Activated naive CD4-positive, alpha-beta T cell treated with anti-CD3 and anti-CD28 coated beads, Interleukin-2, amount 50 U/mL, for 24 hours (primary cell): ENCODE measurements at regions not wholly inside any gene's neighbourhood (a gene's known extent, or its start where the extent isn't known, plus 50 kb on each side); places are given as distances from the start of the nearest gene placed in this dataset.
"Not testable (repeated sequence)": the region's sequence is repeated elsewhere in the genome, so short reads cannot be mapped to it uniquely, and the experiment has no call there.

Experiments
- H3K27ac Mint-ChIP-seq: one replicate; pipeline ENCODE4 v1.8.0; 2021; ENCODE audit warnings: mild to moderate bottlenecking, mixed read lengths
- H3K27me3 Mint-ChIP-seq: one replicate; pipeline ENCODE4 v1.8.0; 2021; ENCODE audit warnings: mixed read lengths
- H3K36me3 Mint-ChIP-seq: one replicate; pipeline ENCODE4 v1.8.0; 2021; ENCODE audit warnings: mixed read lengths
- H3K4me1 Mint-ChIP-seq: one replicate; pipeline ENCODE4 v1.8.0; 2021; ENCODE audit warnings: mixed read lengths
- H3K4me3 Mint-ChIP-seq: one replicate; pipeline ENCODE4 v1.8.0; 2021; ENCODE audit warnings: mild to moderate bottlenecking, mixed read lengths
- H3K9me3 Mint-ChIP-seq: one replicate; pipeline ENCODE4 v1.8.0; 2021; ENCODE audit warnings: mixed read lengths

DNA sequence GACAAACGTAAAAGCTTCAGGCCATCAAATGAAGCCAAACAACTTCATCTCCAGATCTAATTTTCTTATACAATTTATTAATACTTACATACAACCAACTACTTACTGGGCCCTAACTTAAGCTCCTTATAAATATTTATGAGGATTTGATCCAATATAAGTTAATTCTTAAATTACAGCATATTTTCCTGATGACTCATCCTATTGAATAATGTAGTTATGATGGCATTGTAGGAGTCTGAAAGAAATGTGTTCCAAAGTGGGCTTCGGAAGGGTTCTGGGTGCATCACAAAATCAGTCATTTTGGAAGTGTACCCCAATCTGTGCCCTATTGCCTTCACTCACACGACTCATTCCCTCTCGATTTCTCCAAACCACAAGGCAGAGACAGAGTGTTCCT lies 455.1 kb upstream of the CTSO start:
- H3K27ac Mint-ChIP-seq = no peak overlapping the region
- peaks cover 9% of the 10 kb centered on the region for H3K9me3 Mint-ChIP-seq
- no peaks in the 10 kb centered on the region for H3K36me3 Mint-ChIP-seq
- no peak overlapping the region for H3K4me3 Mint-ChIP-seq
- H3K4me1 Mint-ChIP-seq = no peaks in the 10 kb centered on the region
- H3K27me3 Mint-ChIP-seq = no peaks in the 10 kb centered on the region

DNA sequence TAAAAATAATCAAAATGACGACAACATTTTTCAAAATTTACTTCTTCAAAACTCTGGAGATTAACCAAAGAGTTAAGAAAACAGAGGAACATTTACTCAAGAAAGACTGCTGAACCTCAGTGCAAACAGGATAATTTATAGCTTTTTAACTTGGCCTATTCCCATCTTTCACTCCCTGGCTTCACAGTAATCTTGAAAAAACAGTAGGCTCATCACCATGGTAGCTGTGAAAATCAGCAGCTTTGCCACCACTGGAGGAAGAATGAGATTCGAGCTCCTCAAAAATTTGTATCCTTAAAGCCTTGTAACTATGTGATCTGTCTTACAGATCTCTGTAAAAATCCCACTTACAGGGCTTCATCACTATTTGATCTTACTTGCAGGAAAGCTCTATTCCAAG lies 447.7 kb upstream of the CTSO start:
- Mint-ChIP-seq H3K27me3 (no peaks in the 10 kb centered on the region), H3K27ac (no peak overlapping the region), H3K4me3 (no peak overlapping the region), H3K9me3 (peaks cover 21% of the 10 kb centered on the region), H3K36me3 (no peaks in the 10 kb centered on the region), H3K4me1 (no peaks in the 10 kb centered on the region)

DNA sequence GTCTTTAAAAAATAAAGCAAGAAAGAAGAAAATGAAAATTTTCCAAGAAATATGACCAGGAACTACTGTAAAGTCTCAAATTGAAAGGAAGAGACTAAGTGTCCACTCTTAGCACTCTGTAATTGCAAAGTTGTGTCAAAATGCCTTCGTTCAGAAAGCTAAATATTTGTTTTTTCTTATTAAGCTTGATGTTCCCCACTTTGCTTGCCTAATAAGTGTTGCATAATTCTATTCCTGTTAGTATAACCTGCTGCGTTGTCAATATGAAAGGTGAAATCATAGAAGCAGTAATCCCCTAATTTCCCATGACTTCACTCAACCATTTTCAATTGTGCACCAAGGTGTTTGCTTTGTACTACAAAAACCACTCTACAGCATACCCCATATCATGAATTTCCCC lies 442.9 kb upstream of the CTSO start:
- Mint-ChIP-seq H3K27me3 (no peaks in the 10 kb centered on the region), H3K27ac (no peak overlapping the region), H3K36me3 (no peaks in the 10 kb centered on the region), H3K4me1 (no peaks in the 10 kb centered on the region), H3K4me3 (no peak overlapping the region), H3K9me3 (no peaks in the 10 kb centered on the region)

DNA sequence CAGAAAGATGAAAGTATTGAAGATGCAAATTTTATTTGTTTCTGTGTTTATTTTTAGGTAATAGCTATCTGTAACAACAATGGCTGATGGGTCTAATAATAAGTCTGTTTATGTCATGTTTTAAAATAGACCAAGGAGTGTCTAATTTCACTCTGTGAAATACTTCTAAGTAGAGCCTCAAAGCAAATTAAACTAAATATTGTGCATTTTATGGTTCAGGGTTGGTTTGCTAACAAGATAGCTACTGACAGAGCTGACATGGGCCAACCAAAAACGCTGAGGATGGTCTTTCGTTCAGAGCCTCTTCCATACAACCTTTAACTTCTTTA lies 437.6 kb upstream of the CTSO start:
- no peaks in the 10 kb centered on the region for H3K27me3 Mint-ChIP-seq
- H3K27ac Mint-ChIP-seq = no peak overlapping the region
- no peaks in the 10 kb centered on the region for H3K9me3 Mint-ChIP-seq
- H3K4me1 Mint-ChIP-seq = no peaks in the 10 kb centered on the region
- H3K36me3 Mint-ChIP-seq = no peaks in the 10 kb centered on the region
- H3K4me3 Mint-ChIP-seq = no peak overlapping the region

DNA sequence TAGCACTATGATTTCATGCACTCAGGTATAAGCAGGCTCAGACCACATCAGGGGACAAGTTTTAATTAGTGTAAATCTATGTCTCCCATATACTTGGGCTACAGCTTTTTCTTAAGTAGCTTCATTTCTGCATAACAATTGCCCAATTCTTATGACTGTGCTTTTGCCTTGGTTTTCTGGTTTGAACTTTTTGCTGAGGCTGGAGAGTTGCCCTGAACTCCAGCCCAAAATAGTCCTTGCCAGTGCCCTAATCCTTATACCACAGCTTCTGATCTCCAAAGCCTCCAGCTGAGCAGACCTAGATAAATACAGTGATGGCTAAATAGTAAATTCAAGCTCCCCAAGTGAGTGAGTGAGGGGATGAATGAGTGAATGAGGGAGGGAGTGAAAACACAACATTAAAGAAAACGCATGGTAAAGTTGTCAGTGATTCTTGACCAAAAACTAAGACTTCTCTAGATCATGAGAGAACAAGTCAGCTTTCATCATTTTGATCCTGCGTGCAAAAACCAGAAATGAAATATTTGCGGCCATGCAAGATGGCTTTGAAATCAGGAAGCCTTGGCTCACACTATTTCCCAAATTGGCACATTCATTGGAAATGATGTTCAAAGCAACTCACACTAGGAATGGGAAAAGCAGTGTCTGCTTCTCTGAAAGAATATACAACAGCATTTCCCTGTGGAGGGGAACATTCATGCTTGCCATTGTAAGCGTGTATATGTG lies 437.1 kb upstream of the CTSO start:
- Mint-ChIP-seq H3K9me3 (no peaks in the 10 kb centered on the region), H3K27ac (no peak overlapping the region), H3K4me1 (no peaks in the 10 kb centered on the region), H3K27me3 (peaks cover 1% of the 10 kb centered on the region), H3K36me3 (no peaks in the 10 kb centered on the region), H3K4me3 (no peak overlapping the region)

DNA sequence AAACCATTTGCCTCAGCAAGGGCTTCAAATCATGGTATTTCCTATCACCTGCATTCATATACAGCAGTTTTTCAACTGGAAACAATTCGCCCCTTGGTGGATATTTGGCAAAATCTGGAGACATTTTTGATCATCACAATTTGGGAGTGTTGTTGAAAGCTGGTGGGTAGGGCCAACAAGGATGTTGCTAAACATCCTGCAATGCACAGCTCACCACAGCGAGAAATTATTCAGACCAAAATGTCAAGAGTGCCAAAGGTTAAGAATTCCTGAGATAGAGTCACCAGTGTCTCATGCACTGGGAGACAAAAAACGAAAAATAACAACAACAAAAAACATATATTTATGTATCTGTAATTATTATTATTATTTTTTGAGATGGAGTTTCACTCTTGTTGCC lies 435.2 kb upstream of the CTSO start:
- Mint-ChIP-seq H3K4me3 (no peak overlapping the region), H3K4me1 (no peaks in the 10 kb centered on the region), H3K9me3 (no peaks in the 10 kb centered on the region), H3K27me3 (peaks cover 1% of the 10 kb centered on the region), H3K36me3 (no peaks in the 10 kb centered on the region), H3K27ac (no peak overlapping the region)

DNA sequence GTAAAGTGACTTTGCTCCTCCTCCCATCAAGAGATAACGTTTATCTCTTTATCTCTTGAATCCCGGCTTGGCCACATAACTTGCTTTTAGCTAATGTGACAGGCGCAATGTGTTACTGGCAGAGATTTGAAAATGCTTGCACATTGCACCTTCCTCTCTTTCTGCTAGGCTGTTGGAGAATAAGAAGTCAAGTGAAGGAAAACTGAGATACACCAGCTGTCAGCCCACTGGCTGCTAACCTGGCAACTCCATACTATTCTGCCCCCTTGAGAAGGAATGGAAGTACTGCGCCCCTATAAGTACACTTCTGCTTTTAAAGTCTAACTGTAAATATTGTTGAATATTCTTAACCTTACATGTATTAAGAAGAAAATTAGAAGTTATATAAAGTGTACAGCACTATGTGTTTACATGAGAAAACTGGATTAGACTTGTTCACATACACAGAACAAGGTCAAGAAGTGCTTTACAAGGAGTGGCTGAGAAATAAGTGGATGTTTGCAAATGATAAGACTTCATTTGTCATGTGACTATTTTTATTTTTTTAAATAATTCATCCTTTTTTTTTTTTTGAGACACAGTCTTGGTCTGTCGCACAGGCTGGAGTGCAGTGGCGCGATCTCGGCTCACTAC lies 424.5 kb upstream of the CTSO start:
- Mint-ChIP-seq H3K9me3 (peaks cover 9% of the 10 kb centered on the region), H3K4me1 (no peaks in the 10 kb centered on the region), H3K27ac (no peak overlapping the region), H3K4me3 (no peak overlapping the region), H3K27me3 (no peaks in the 10 kb centered on the region), H3K36me3 (no peaks in the 10 kb centered on the region)

DNA sequence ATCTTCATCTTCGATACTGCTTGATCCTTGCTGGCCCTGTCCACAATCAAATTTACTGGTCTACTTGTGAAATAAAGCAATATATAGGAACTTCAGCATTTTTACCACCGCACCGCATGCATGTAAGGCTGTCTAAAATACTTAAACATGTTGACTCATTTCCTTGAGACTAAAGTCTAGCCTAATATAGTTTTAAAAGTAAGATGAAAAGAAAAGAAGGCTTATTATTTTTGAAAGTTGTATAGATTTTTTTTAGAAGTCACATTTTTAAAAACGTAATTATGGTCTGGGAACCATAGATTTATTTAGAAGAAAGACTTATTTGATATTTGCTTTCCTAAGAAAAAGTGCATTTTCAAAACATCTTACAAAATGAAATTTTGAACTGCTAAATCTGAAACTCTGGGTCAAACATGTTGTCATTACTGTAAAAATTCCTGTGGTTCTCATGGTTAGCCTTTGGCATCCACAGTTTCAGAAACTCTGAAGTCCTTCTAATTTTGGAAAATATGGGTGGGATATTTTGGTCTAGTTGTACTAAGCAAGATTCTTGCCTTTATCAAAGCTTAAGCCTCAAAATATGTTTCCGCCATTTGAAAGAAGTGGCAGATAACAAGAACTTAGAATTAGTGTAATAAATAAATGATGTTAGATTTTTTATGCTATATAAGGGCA lies 423.5 kb upstream of the CTSO start:
- Mint-ChIP-seq H3K9me3 (peaks cover 9% of the 10 kb centered on the region), H3K4me3 (no peak overlapping the region), H3K27me3 (no peaks in the 10 kb centered on the region), H3K4me1 (no peaks in the 10 kb centered on the region), H3K36me3 (no peaks in the 10 kb centered on the region), H3K27ac (no peak overlapping the region)

DNA sequence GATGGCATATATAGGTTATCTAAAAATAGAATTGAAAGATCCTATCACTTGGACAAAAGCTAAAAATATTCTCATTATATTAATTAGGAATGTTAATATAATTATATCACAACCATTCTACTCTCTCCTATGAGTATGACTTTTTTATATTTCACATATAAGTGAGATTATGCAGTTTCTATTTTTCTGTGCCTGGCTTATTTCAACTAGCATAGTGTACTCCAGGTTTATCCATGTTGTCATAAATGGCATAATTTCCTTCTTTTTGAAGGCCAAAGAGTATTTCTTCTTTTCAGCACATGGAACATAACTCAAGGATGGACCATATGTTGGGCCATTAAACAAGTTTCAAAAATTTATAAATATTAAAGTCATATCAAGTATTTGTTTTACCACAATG lies 421.2 kb upstream of the CTSO start:
- H3K27ac Mint-ChIP-seq = no peak overlapping the region
- no peaks in the 10 kb centered on the region for H3K4me1 Mint-ChIP-seq
- no peaks in the 10 kb centered on the region for H3K36me3 Mint-ChIP-seq
- H3K4me3 Mint-ChIP-seq = no peak overlapping the region
- peaks cover 9% of the 10 kb centered on the region for H3K9me3 Mint-ChIP-seq
- no peaks in the 10 kb centered on the region for H3K27me3 Mint-ChIP-seq

DNA sequence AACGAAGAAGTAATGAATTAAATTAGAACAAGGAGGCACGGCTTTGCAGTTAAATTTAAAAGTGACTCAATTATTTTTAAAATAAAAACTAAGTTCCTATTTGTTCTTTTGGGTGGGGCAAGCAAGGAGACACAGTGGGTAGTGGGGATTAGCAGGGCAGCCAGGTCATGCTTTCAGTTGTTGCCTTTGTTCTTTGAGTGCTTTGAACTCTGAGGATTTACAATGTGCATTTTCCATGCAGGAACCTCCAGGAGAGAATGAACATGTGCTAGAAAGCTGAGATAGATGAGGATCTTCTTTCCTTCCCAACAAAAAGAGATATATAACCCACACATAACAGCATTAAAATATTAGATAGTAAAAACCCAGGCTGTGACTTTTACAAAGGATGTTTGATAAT lies 420.4 kb upstream of the CTSO start:
- H3K27me3 Mint-ChIP-seq = no peaks in the 10 kb centered on the region
- H3K36me3 Mint-ChIP-seq = no peaks in the 10 kb centered on the region
- H3K27ac Mint-ChIP-seq = no peak overlapping the region
- H3K4me3 Mint-ChIP-seq = no peak overlapping the region
- H3K4me1 Mint-ChIP-seq = no peaks in the 10 kb centered on the region
- peaks cover 9% of the 10 kb centered on the region for H3K9me3 Mint-ChIP-seq

DNA sequence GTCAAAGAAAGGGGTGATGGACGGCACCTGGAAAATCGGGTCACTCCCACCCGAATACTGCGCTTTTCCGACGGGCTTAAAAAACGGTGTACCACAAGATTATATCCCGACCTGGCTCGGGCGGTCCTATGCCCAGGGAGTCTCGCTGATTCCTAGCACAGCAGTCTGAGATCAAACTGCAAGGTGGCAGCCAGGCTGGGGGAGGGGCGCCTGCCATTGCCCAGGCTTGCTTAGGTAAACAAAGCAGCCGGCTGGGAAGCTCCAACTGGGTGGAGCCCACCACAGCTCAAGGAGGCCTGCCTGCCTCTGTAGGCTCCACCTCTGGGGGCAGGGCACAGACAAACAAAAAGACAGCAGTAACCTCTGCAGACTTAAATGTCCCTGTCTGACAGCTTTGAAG lies 413.8 kb upstream of the CTSO start:
- not testable (repeated sequence) for H3K36me3 Mint-ChIP-seq, H3K9me3 Mint-ChIP-seq, H3K4me1 Mint-ChIP-seq, H3K27me3 Mint-ChIP-seq, H3K27ac Mint-ChIP-seq, H3K4me3 Mint-ChIP-seq

DNA sequence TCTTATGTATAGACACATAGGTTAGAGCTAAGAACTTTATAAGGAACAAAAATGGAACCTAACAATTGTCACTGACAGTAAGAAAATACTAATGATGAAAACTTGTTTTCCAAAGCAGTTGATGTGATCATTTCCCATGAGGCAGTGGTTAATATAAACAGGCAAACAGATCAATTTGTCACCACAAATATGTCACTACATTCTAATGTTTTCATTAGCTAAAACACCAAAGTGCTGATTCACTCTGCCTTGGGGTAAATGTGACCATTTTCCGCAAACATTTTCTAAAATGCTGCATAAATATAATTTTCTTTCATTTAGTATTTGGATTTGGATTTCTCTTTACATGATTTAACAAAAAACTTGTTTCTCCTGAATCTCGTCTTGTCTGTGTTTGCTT lies 408.9 kb upstream of the CTSO start:
- Mint-ChIP-seq H3K27ac (no peak overlapping the region), H3K4me3 (no peak overlapping the region), H3K4me1 (no peaks in the 10 kb centered on the region), H3K36me3 (no peaks in the 10 kb centered on the region), H3K9me3 (no peaks in the 10 kb centered on the region), H3K27me3 (no peaks in the 10 kb centered on the region)

DNA sequence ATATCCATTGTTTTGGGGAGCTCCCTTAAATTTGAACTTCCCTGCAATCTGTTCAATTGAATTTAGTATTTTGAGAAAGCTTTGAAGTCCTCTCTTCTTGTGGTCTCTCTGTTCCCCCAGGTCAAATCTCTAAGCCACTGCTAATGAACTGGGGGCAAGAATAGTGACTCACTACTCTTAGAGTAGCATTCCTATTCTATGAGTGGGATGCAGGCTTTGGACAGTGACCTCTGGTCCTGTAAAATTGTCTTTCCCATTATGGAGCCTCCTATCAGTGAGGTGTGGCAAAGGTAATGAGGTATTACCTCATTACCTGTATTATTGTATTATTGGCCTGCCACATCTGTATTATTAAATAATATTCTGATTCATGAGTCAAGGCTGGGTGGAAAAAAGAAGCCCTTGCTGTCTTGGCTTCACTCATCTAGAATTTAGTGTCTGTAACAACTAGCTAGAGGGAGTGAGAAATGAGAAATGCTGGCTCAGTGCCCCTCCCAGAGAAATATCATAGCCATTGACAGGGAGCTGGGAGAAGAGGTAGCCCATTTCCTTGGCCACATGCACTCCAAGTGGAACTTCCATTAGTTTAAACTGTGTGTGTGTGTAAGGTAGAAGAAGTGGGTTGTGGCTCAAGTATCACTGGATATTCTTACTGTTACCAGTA lies 393.9 kb upstream of the CTSO start:
- Mint-ChIP-seq H3K36me3 (no peaks in the 10 kb centered on the region), H3K27me3 (no peaks in the 10 kb centered on the region), H3K4me1 (no peaks in the 10 kb centered on the region), H3K4me3 (no peak overlapping the region), H3K9me3 (no peaks in the 10 kb centered on the region), H3K27ac (no peak overlapping the region)

DNA sequence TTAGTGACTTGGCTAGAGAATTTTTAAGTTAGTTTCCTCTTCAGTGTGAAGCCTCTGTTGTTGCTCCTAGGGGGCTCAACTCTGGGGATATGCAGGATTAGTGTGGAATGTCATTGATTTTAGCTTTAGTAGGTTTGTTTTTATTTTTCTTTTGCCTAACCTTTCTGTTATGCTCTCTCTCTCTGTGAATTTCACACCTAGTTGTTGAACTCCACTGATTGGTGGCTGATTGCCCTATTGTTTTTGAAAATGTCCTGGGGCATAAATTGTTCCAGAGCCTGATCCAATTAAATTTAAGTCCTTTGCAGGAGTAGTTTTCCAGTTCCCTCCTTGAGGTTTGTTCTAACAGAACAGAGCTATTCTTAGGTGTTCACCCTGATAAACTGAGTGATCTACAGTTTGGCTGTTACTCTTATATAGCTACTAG lies 393.3 kb upstream of the CTSO start:
- Mint-ChIP-seq H3K4me1 (no peaks in the 10 kb centered on the region), H3K36me3 (no peaks in the 10 kb centered on the region), H3K27me3 (no peaks in the 10 kb centered on the region), H3K4me3 (no peak overlapping the region), H3K9me3 (no peaks in the 10 kb centered on the region), H3K27ac (no peak overlapping the region)

DNA sequence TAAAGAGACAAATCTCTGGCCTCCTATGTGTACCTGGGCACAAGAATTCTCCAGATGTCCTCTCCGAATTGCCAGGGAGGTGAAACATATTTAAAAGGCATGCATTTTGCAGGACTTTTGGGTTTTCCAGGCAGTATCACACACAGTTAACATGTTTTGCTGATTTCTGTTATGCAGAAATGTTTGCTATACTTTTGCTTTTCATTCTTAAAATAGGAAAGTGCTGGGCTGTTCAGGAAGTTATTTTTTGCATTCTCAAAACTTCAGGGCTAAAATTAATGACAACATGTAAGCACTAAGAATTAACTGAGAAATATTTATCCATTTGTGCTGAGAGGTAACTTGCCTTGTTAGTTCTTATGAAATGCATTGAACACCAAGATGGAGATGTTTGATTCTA lies 390.7 kb upstream of the CTSO start:
- Mint-ChIP-seq H3K27ac (no peak overlapping the region), H3K9me3 (no peaks in the 10 kb centered on the region), H3K4me1 (no peaks in the 10 kb centered on the region), H3K36me3 (no peaks in the 10 kb centered on the region), H3K27me3 (no peaks in the 10 kb centered on the region), H3K4me3 (no peak overlapping the region)

DNA sequence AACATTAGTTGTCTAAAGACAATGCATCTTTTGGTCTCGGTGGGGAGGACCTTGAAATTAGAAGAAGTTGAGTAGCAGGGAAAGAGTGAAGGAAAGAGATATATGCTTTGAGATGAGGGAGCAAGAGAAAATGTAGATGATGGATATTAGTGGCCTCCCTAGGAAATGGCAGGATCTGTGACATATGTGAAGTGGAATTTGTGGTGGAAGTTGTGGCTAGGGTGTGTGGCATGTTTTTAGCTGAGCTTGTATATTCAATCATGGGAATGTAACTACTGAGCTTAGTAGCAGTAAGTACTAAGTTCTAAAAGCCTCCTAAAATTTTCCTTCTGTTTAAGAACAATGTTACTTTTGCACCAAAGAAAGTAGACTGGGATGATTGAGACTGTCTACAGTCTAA lies 382.8 kb upstream of the CTSO start:
- Mint-ChIP-seq H3K4me3 (no peak overlapping the region), H3K27ac (no peak overlapping the region), H3K4me1 (no peaks in the 10 kb centered on the region), H3K36me3 (no peaks in the 10 kb centered on the region), H3K27me3 (no peaks in the 10 kb centered on the region), H3K9me3 (peaks cover 3% of the 10 kb centered on the region)
